WTC11 (cell line): ENCODE measurements at regions not wholly inside any gene's neighbourhood (a gene's known extent, or its start where the extent isn't known, plus 50 kb on each side); places are given as distances from the start of the nearest gene placed in this dataset.

Experiments used
- ATAC-seq: fragments of 200-7000 bp; cut with Tn5 transposase; 2 replicates; pipeline ENCODE4 v1.10.0; 2021; ENCODE audit warnings: mild to moderate bottlenecking, moderate library complexity
- CTCF ChIA-PET: fragments of 300-600 bp; sonication (Branson Sonifier 250); formaldehyde crosslinking; loops from one replicate; lab custom pipeline; 2021; ENCODE audit warnings: antibody characterized with exemption; lab: Charles Lee
- POLR2A ChIA-PET: fragments of 350-600 bp; sonication (Branson Sonifier 250); formaldehyde crosslinking; loops from one replicate; lab custom pipeline; 2021; ENCODE audit warnings: antibody characterized with exemption; lab: Charles Lee
- DNase-seq: peaks from one replicate; pipeline ENCODE4 v3.0.0; 2021; ENCODE audit warnings: low spot score
- H3K27ac Mint-ChIP-seq: 2 replicates; pipeline ENCODE4 v1.8.0; 2021; ENCODE audit warnings: mixed read lengths
- H3K27me3 Mint-ChIP-seq: 2 replicates; pipeline ENCODE4 v1.8.0; 2021; ENCODE audit warnings: low read depth, mild to moderate bottlenecking, moderate library complexity, mixed read lengths
- H3K36me3 Mint-ChIP-seq: 2 replicates; pipeline ENCODE4 v1.8.0; 2021; ENCODE audit warnings: mixed read lengths
- H3K4me1 Mint-ChIP-seq: 2 replicates; pipeline ENCODE4 v1.8.0; 2022; ENCODE audit warnings: mixed read lengths
- H3K4me3 Mint-ChIP-seq: 2 replicates; pipeline ENCODE4 v1.8.0; 2021; ENCODE audit warnings: mild to moderate bottlenecking, moderate library complexity, mixed read lengths
- H3K9me3 Mint-ChIP-seq: 2 replicates; pipeline ENCODE4 v1.8.0; 2021; ENCODE audit warnings: mixed read lengths
- CBFB ChIP-seq: sonication (generic); formaldehyde crosslinking; IDR thresholded peaks from 2 replicates; pipeline ENCODE4 v1.8.1; 2022; ENCODE audit warnings: mild to moderate bottlenecking, low read depth, missing genetic modification reagents
- CREB1 ChIP-seq: sonication (generic); formaldehyde crosslinking; IDR thresholded peaks from 2 replicates; pipeline ENCODE4 v1.8.0; 2023; ENCODE audit warnings: mild to moderate bottlenecking, missing genetic modification reagents
- E2F5 ChIP-seq: sonication (generic); formaldehyde crosslinking; IDR thresholded peaks from 2 replicates; pipeline ENCODE4 v1.8.1; 2022; ENCODE audit warnings: mild to moderate bottlenecking, moderate library complexity, missing genetic modification reagents
- EMX1 ChIP-seq: fragments of 250-450 bp; sonication (Bioruptor Pico); IDR thresholded peaks from 2 replicates; pipeline ENCODE4 v1.8.0; 2021; ENCODE audit warnings: mild to moderate bottlenecking
- FOXP1 ChIP-seq: sonication (generic); formaldehyde crosslinking; IDR thresholded peaks from 2 replicates; pipeline ENCODE4 v1.8.0; 2022; ENCODE audit warnings: missing genetic modification reagents, mild to moderate bottlenecking, moderate library complexity, borderline replicate concordance
- FOXP4 ChIP-seq: sonication (generic); formaldehyde crosslinking; IDR thresholded peaks from 2 replicates; pipeline ENCODE4 v1.8.0; 2022; ENCODE audit warnings: mild to moderate bottlenecking, missing genetic modification reagents
- GTF2I ChIP-seq: fragments of 250-450 bp; sonication (Bioruptor Pico); conservative IDR thresholded peaks from 2 replicates; pipeline ENCODE4 v1.4.0; 2021; ENCODE audit warnings: mild to moderate bottlenecking
- MLX ChIP-seq: sonication (generic); formaldehyde crosslinking; IDR thresholded peaks from 2 replicates; pipeline ENCODE4 v1.8.1; 2023; ENCODE audit warnings: mild to moderate bottlenecking, missing genetic modification reagents, moderate library complexity
- MXD4 ChIP-seq: fragments of 250-450 bp; sonication (Bioruptor Pico); IDR thresholded peaks from 2 replicates; pipeline ENCODE4 v1.8.0; 2021; ENCODE audit warnings: mild to moderate bottlenecking, moderate library complexity, borderline replicate concordance
- NFATC4 ChIP-seq: fragments of 250-450 bp; sonication (Bioruptor Pico); IDR thresholded peaks from 2 replicates; pipeline ENCODE4 v1.9.0; 2021; ENCODE audit warnings: mild to moderate bottlenecking
- NFYB ChIP-seq: sonication (generic); formaldehyde crosslinking; conservative IDR thresholded peaks from 2 replicates; pipeline ENCODE4 v1.8.0; 2022; ENCODE audit warnings: low read depth, missing genetic modification reagents
- OVOL2 ChIP-seq: fragments of 250-450 bp; sonication (Bioruptor Pico); IDR thresholded peaks from 2 replicates; pipeline ENCODE4 v1.9.0; 2021; ENCODE audit warnings: mild to moderate bottlenecking, borderline replicate concordance
- PRRX2 ChIP-seq: fragments of 250-450 bp; sonication (Bioruptor Pico); IDR thresholded peaks from 2 replicates; pipeline ENCODE4 v1.8.0; 2021; ENCODE audit warnings: mild to moderate bottlenecking
- SMAD3 ChIP-seq: sonication (generic); formaldehyde crosslinking; IDR thresholded peaks from 2 replicates; pipeline ENCODE4 v1.8.0; 2022; ENCODE audit warnings: missing genetic modification reagents, mild to moderate bottlenecking, borderline replicate concordance
- SOX15 ChIP-seq: fragments of 250-450 bp; sonication (Bioruptor Pico); IDR thresholded peaks from 2 replicates; pipeline ENCODE4 v1.9.0; 2021; ENCODE audit warnings: mild to moderate bottlenecking
- TEAD1 ChIP-seq: sonication (generic); formaldehyde crosslinking; IDR thresholded peaks from 2 replicates; pipeline ENCODE4 v1.8.0; 2022; ENCODE audit warnings: mild to moderate bottlenecking, missing genetic modification reagents
- TP53 ChIP-seq: sonication (generic); formaldehyde crosslinking; IDR thresholded peaks from 2 replicates; pipeline ENCODE4 v1.8.1; 2023; ENCODE audit warnings: mild to moderate bottlenecking, missing genetic modification reagents
- ZNF219 ChIP-seq: sonication (generic); formaldehyde crosslinking; IDR thresholded peaks from 2 replicates; pipeline ENCODE4 v1.8.0; 2023; ENCODE audit warnings: missing genetic modification reagents, mild to moderate bottlenecking, borderline replicate concordance
- ZNF281 ChIP-seq: sonication (generic); formaldehyde crosslinking; IDR thresholded peaks from 2 replicates; pipeline ENCODE4 v1.8.0; 2023; ENCODE audit warnings: mild to moderate bottlenecking, missing genetic modification reagents
- ZNF416 ChIP-seq: fragments of 250-450 bp; sonication (Bioruptor Pico); IDR thresholded peaks from 2 replicates; pipeline ENCODE4 v1.9.0; 2021; ENCODE audit warnings: mild to moderate bottlenecking, inconsistent platforms
- ZNF512 ChIP-seq: sonication (generic); formaldehyde crosslinking; IDR thresholded peaks from 2 replicates; pipeline ENCODE4 v1.8.1; 2022; ENCODE audit warnings: missing genetic modification reagents, borderline replicate concordance
- TF ChIP-seq, protein P1 (sequence below): sonication (generic); formaldehyde crosslinking; IDR thresholded peaks from 2 replicates; pipeline ENCODE4 v1.8.1; 2022; ENCODE audit warnings: low read depth, mild to moderate bottlenecking, moderate library complexity, missing genetic modification reagents, borderline replicate concordance
- TF ChIP-seq, protein P2 (sequence below): sonication (generic); formaldehyde crosslinking; IDR thresholded peaks from 2 replicates; pipeline ENCODE4 v1.8.0; 2022; ENCODE audit warnings: mild to moderate bottlenecking, missing genetic modification reagents

GRCh38 chr10:33900596-33900995 lies 566.1 kb upstream of the NRP1 start (continued):
- TF ChIP-seq FOXP1 (CRISPR knock-in tag) (no peak), OVOL2 (CRISPR knock-in tag) (no peak), CREB1 (CRISPR knock-in tag) (no peak), E2F5 (CRISPR knock-in tag) (no peak), CBFB (CRISPR knock-in tag) (no peak), MLX (CRISPR knock-in tag) (no peak)

- CTCF ChIA-PET, result no interaction called here
- no peak for TF ChIP-seq ZNF219 (CRISPR knock-in tag)
- TF ChIP-seq ZNF416 (CRISPR knock-in tag), result no peak
- no peak for TF ChIP-seq SOX15
- TF ChIP-seq TEAD1 (CRISPR knock-in tag), result no peak
- TF ChIP-seq FOXP4 (CRISPR knock-in tag), result no peak
- TF ChIP-seq, protein P1, sequence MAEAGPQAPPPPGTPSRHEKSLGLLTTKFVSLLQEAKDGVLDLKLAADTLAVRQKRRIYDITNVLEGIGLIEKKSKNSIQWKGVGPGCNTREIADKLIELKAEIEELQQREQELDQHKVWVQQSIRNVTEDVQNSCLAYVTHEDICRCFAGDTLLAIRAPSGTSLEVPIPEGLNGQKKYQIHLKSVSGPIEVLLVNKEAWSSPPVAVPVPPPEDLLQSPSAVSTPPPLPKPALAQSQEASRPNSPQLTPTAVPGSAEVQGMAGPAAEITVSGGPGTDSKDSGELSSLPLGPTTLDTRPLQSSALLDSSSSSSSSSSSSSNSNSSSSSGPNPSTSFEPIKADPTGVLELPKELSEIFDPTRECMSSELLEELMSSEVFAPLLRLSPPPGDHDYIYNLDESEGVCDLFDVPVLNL (CRISPR knock-in tag), result no peak
- no peak for TF ChIP-seq EMX1 (CRISPR knock-in tag)
- TF ChIP-seq NFYB, result no peak
- no peak for TF ChIP-seq ZNF281 (CRISPR knock-in tag)
- TF ChIP-seq NFATC4 (CRISPR knock-in tag), result no peak
- TF ChIP-seq PRRX2 (CRISPR knock-in tag), result no peak
- TF ChIP-seq ZNF512 (CRISPR knock-in tag), result no peak
- no peak for TF ChIP-seq MXD4 (CRISPR knock-in tag)
- no peak for TF ChIP-seq GTF2I
- TF ChIP-seq SMAD3, result no peak
- TF ChIP-seq TP53 (CRISPR knock-in tag), result no peak
- TF ChIP-seq, protein P2, sequence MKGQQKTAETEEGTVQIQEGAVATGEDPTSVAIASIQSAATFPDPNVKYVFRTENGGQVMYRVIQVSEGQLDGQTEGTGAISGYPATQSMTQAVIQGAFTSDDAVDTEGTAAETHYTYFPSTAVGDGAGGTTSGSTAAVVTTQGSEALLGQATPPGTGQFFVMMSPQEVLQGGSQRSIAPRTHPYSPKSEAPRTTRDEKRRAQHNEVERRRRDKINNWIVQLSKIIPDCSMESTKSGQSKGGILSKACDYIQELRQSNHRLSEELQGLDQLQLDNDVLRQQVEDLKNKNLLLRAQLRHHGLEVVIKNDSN, result no peak
Observed at GRCh38 chr10:33899578-33900531, 565.4 kb upstream of the NRP1 start.

More at GRCh38 chr10:33899578-33900531, 565.4 kb upstream of the NRP1 start:
- Mint-ChIP-seq H3K4me3 (no peak overlapping the region), H3K9me3 (peaks cover 37% of the 10 kb centered on the region), H3K27me3 (no peaks in the 10 kb centered on the region), H3K36me3 (peaks cover 8% of the 10 kb centered on the region), H3K4me1 (peaks cover 13% of the 10 kb centered on the region), H3K27ac (no peak overlapping the region)
- POLR2A ChIA-PET, result no interaction called here
- ATAC-seq (no peak), DNase-seq (no peak)
